H1 (cell line): ENCODE measurements at regions not wholly inside any gene's neighbourhood (a gene's known extent, or its start where the extent isn't known, plus 50 kb on each side); places are given as distances from the start of the nearest gene placed in this dataset.

ENCODE experiments used
- CTCF ChIA-PET: fragments of 300-600 bp; sonication (Branson Sonifier 250); formaldehyde crosslinking; loops from one replicate; lab custom pipeline; 2021; ENCODE audit not compliant: partially characterized antibody; lab: Charles Lee
- POLR2A ChIA-PET: fragments of 300-600 bp; sonication (Branson Sonifier 250); formaldehyde crosslinking; loops from one replicate; lab custom pipeline; 2021; ENCODE audit warnings: inconsistent platforms; ENCODE audit not compliant: partially characterized antibody; lab: Charles Lee
- DNase-seq, 2 experiments: peaks; one replicate each; pipeline versions ENCODE4 v3.0.0 to v3.0.0-alpha.2; 2010 to 2022; ENCODE audit warnings: low spot score in 2 of 2, low read depth in 1 of 2, mixed read lengths in 1 of 2
- FAIRE-seq: peaks from 2 replicates; lab custom pipeline; 2011; peaks lifted over from hg19 to GRCh38; lab: Jason Lieb, UNC
- H2AFZ ChIP-seq: 2 replicates; pipeline ENCODE4 v1.8.1; 2012; ENCODE audit warnings: low read length, inconsistent platforms
- H2AK5ac ChIP-seq: 2 replicates; pipeline ENCODE4 v1.6.1; 2013; ENCODE audit warnings: low read depth, low read length
- H2BK120ac ChIP-seq: replicated peaks from 2 replicates; pipeline ENCODE3; 2013; ENCODE audit warnings: low read depth, low read length, inconsistent platforms
- H2BK12ac ChIP-seq: 2 replicates; pipeline ENCODE4 v1.6.1; 2013; ENCODE audit warnings: low read depth, low read length
- H2BK15ac ChIP-seq: 2 replicates; pipeline ENCODE4 v1.6.1; 2013; ENCODE audit warnings: low read length
- H2BK20ac ChIP-seq: 2 replicates; pipeline ENCODE4 v1.6.1; 2013; ENCODE audit warnings: low read length
- H2BK5ac ChIP-seq: 2 replicates; pipeline ENCODE4 v1.6.1; 2013; ENCODE audit warnings: low read depth, low read length
- H3K14ac ChIP-seq: 2 replicates; pipeline ENCODE4 v1.6.1; 2013; ENCODE audit warnings: inconsistent platforms; ENCODE audit not compliant: insufficient read length
- H3K18ac ChIP-seq: 2 replicates; pipeline ENCODE4 v1.6.1; 2013; ENCODE audit warnings: low read length; ENCODE audit errors: extremely low read depth
- H3K23ac ChIP-seq: 2 replicates; pipeline ENCODE4 v1.6.1; 2013; ENCODE audit warnings: inconsistent platforms; ENCODE audit not compliant: insufficient read length
- H3K23me2 ChIP-seq: 2 replicates; pipeline ENCODE4 v1.6.1; 2013; ENCODE audit warnings: low read depth, low read length
- H3K27ac ChIP-seq: 2 replicates; pipeline ENCODE4 v1.6.1; 2011; ENCODE audit warnings: low read depth, low read length, inconsistent platforms
- H3K27me3 ChIP-seq, 4 experiments: replicated peaks in 1 of 4; 1 replicate in 1 of 4; 2 replicates in 3 of 4; pipeline versions ENCODE4 v1.6.1 to v1.8.1; 2011 to 2013; ENCODE audit warnings: low read length in 3 of 4, mild to moderate bottlenecking in 3 of 4, inconsistent platforms in 2 of 4, mixed read lengths in 2 of 4, moderate library complexity in 1 of 4; ENCODE audit not compliant: control insufficient read depth in 3 of 4, insufficient read depth in 3 of 4; ENCODE audit errors: extremely low read depth in 1 of 4
- H3K36me3 ChIP-seq, 4 experiments: 2 replicates each; pipeline versions ENCODE4 v1.6.1 to v1.8.1; 2011 to 2013; ENCODE audit warnings: mild to moderate bottlenecking in 4 of 4, low read length in 3 of 4, moderate library complexity in 2 of 4, control low read depth in 1 of 4, inconsistent platforms in 1 of 4; ENCODE audit not compliant: insufficient read depth in 4 of 4, control insufficient read depth in 2 of 4
- H3K4ac ChIP-seq: replicated peaks from 2 replicates; pipeline ENCODE3; 2013; ENCODE audit warnings: low read length, low read depth, mixed read lengths, inconsistent platforms; ENCODE audit not compliant: insufficient read length
- H3K4me1 ChIP-seq, 4 experiments: replicated peaks in 1 of 4; 1 replicate in 1 of 4; 2 replicates in 3 of 4; pipeline versions ENCODE4 v1.6.1 to v1.8.1; 2011 to 2013; ENCODE audit warnings: low read length in 3 of 4, inconsistent platforms in 2 of 4, mixed read lengths in 1 of 4; ENCODE audit not compliant: insufficient read depth in 4 of 4, control insufficient read depth in 3 of 4
- H3K4me2 ChIP-seq, 2 experiments: 2 replicates each; pipeline versions ENCODE4 v1.6.1 to v1.8.1; 2011 to 2013; ENCODE audit warnings: low read depth in 2 of 2, low read length in 2 of 2, control low read depth in 1 of 2, inconsistent platforms in 1 of 2, mild to moderate bottlenecking in 1 of 2; ENCODE audit not compliant: insufficient read depth in 1 of 2
- H3K4me3 ChIP-seq, 4 experiments: fragments of 200-600, 300-600 bp in 1 of 4; sonication (generic), shearing (Covaris generic), sonication (Bioruptor Twin) in 1 of 4; 2 replicates each; pipeline versions ENCODE4 v1.5.1 to v1.8.1; 2011 to 2016; ENCODE audit warnings: low read length in 4 of 4, low read depth in 3 of 4, control low read depth in 2 of 4, inconsistent platforms in 2 of 4, mild to moderate bottlenecking in 2 of 4, mixed read lengths in 1 of 4, moderate library complexity in 1 of 4; ENCODE audit not compliant: insufficient read depth in 2 of 4; ENCODE audit errors: extremely low read depth in 1 of 4
- H3K56ac ChIP-seq: replicated peaks from 2 replicates; pipeline ENCODE3; 2013; ENCODE audit warnings: low read depth, mild to moderate bottlenecking, mixed read lengths, low read length, inconsistent platforms; ENCODE audit not compliant: insufficient read length
- H3K79me1 ChIP-seq: 2 replicates; pipeline ENCODE4 v1.6.1; 2013; ENCODE audit warnings: low read depth, low read length, control low read depth
- H3K79me2 ChIP-seq, 2 experiments: 2 replicates each; pipeline versions ENCODE4 v1.6.1 to v1.8.1; 2012 to 2013; ENCODE audit warnings: low read length in 2 of 2, mild to moderate bottlenecking in 2 of 2, inconsistent platforms in 1 of 2; ENCODE audit not compliant: insufficient read depth in 2 of 2, control insufficient read depth in 1 of 2
- H3K9ac ChIP-seq, 4 experiments: replicated peaks in 1 of 4; 1 replicate in 1 of 4; 2 replicates in 3 of 4; pipeline versions ENCODE4 v1.6.1 to v1.8.1; 2011 to 2013; ENCODE audit warnings: low read depth in 3 of 4, low read length in 3 of 4, control low read depth in 2 of 4, mild to moderate bottlenecking in 2 of 4, moderate library complexity in 2 of 4, inconsistent platforms in 1 of 4; ENCODE audit errors: extremely low read depth in 1 of 4
- H3K9me3 ChIP-seq, 2 experiments: 2 replicates each; pipeline versions ENCODE4 v1.6.1 to v1.8.1; 2012 to 2013; ENCODE audit warnings: mild to moderate bottlenecking in 2 of 2, moderate library complexity in 2 of 2, control low read depth in 1 of 2, inconsistent platforms in 1 of 2, low read depth in 1 of 2, low read length in 1 of 2, mixed read lengths in 1 of 2; ENCODE audit not compliant: insufficient read depth in 2 of 2
- H4K20me1 ChIP-seq, 2 experiments: replicated peaks in 1 of 2; 2 replicates each; pipeline versions ENCODE3 to v1.8.1; 2011 to 2013; ENCODE audit warnings: inconsistent platforms in 2 of 2, low read length in 2 of 2, mild to moderate bottlenecking in 1 of 2; ENCODE audit not compliant: insufficient read depth in 2 of 2, control insufficient read depth in 1 of 2
- H4K5ac ChIP-seq: 2 replicates; pipeline ENCODE4 v1.6.1; 2013; ENCODE audit warnings: low read length, low read depth, mixed read lengths, inconsistent platforms; ENCODE audit not compliant: insufficient read length
- H4K8ac ChIP-seq: 2 replicates; pipeline ENCODE4 v1.8.0; 2013; ENCODE audit warnings: mild to moderate bottlenecking, moderate library complexity, low read length, inconsistent platforms; ENCODE audit not compliant: insufficient read depth; ENCODE audit errors: extremely low read depth
- H4K91ac ChIP-seq: replicated peaks from 2 replicates; pipeline ENCODE3; 2013; ENCODE audit warnings: low read length, mixed read lengths, inconsistent platforms; ENCODE audit not compliant: insufficient read length
- HDAC6 ChIP-seq: IDR thresholded peaks from one replicate; pipeline ENCODE4 v1.7.1; 2012; ENCODE audit warnings: low read depth, mild to moderate bottlenecking, inconsistent platforms, low read length, moderate library complexity
- POU5F1 ChIP-seq: IDR thresholded peaks from 2 replicates; pipeline ENCODE4 v1.6.1; 2011; ENCODE audit warnings: low read depth, mild to moderate bottlenecking, low read length, moderate library complexity
- SP4 ChIP-seq: IDR thresholded peaks from 2 replicates; pipeline ENCODE4 v1.6.1; 2012; ENCODE audit warnings: low read length, inconsistent platforms
- TBP ChIP-seq: IDR thresholded peaks from 2 replicates; pipeline ENCODE4 v1.6.1; 2011; ENCODE audit warnings: low read depth, low read length, improper control_type of control experiment

- Histone ChIP-seq H3K27me3 (no peaks in the 10 kb centered on the region; a peak in 1 of 7 replicates), H3K14ac (no peak overlapping the region), H3K4me2 (no peak overlapping the region), H3K4ac (no peak overlapping the region), H3K56ac (no peak overlapping the region), H3K18ac (no peak overlapping the region), H2BK120ac (no peak overlapping the region), H3K23me2 (no peaks in the 10 kb centered on the region), H3K9me3 (no peaks in the 10 kb centered on the region), H2BK12ac (no peak overlapping the region), H3K79me1 (no peaks in the 10 kb centered on the region), H3K4me3 (no peak overlapping the region), H3K79me2 (no peaks in the 10 kb centered on the region), H3K23ac (no peak overlapping the region), H4K20me1 (no peaks in the 10 kb centered on the region), H2BK5ac (no peak overlapping the region), H3K4me1 (no peaks in the 10 kb centered on the region), H2BK20ac (no peak overlapping the region), H2BK15ac (no peak overlapping the region), H3K27ac (no peak overlapping the region), H2AK5ac (no peak overlapping the region), H4K91ac (no peak overlapping the region), H4K8ac (no peak overlapping the region), H3K36me3 (no peaks in the 10 kb centered on the region), H4K5ac (no peak overlapping the region), H3K9ac (no peak overlapping the region), H2AFZ (no peak overlapping the region)
- POLR2A ChIA-PET: no interaction called here
- DNase-seq (no peak), FAIRE-seq (no peak)
- CTCF ChIA-PET: interaction anchor here (1.1 to 1.2 kb wide), 2 partner anchors 193 to 1973 kb away, joined by 3 read pairs; no protein-coding TSS in a partner anchor
- TF ChIP-seq POU5F1 (no peak), SP4 (no peak), HDAC6 (no peak), TBP (no peak)
Observed at GRCh38 chr7:110587294-110587693, 503.6 kb upstream of the LRRN3 start.
